Gastrocnemius medialis (tissue), 4 donors: ENCODE measurements at regions not wholly inside any gene's neighbourhood (a gene's known extent, or its start where the extent isn't known, plus 50 kb on each side); places are given as distances from the start of the nearest gene placed in this dataset.

Experiments used
- ATAC-seq, 2 donors: fragments of 150-250 bp; one replicate each; pipeline ENCODE4 v1.9.1; 2016
- DNase-seq, 2 donors: peaks; one replicate each; pipeline ENCODE4 v3.0.0-alpha.2; 2019
- H3K27ac ChIP-seq, 4 donors: fragments of 200-600 bp; sonication (generic); 1 replicate in 1 of 4; 2 replicates in 3 of 4; pipeline ENCODE4 v1.5.1; 2016 to 2018; ENCODE audit warnings: mild to moderate bottlenecking in 2 of 4, moderate library complexity in 1 of 4
- H3K27me3 ChIP-seq, 3 donors: fragments of 200-600 bp; sonication (generic) in 2 of 3; 1 replicate in 1 of 3; 2 replicates in 2 of 3; pipeline versions ENCODE4 v1.5.1 to v1.6.0; 2016 to 2019; ENCODE audit warnings: mild to moderate bottlenecking in 1 of 3, moderate library complexity in 1 of 3
- H3K36me3 ChIP-seq, 2 donors: fragments of 200-600 bp; sonication (generic) in 1 of 2; one replicate each; pipeline ENCODE4 v1.5.1; 2017 to 2018
- H3K4me1 ChIP-seq, 2 donors: fragments of 200-600 bp; sonication (generic) in 1 of 2; one replicate each; pipeline ENCODE4 v1.5.1; 2016 to 2017; ENCODE audit warnings: mild to moderate bottlenecking in 2 of 2
- H3K4me3 ChIP-seq, 4 donors: fragments of 200-600 bp; sonication (generic) in 3 of 4; 1 replicate in 1 of 4; 2 replicates in 3 of 4; pipeline ENCODE4 v1.5.1; 2016 to 2019; ENCODE audit warnings: mild to moderate bottlenecking in 2 of 4
- H3K9me3 ChIP-seq, 3 donors: fragments of 200-600 bp; sonication (generic) in 2 of 3; 1 replicate in 1 of 3; 2 replicates in 2 of 3; pipeline ENCODE4 v1.5.1; 2016 to 2019
- CTCF ChIP-seq, 5 experiments: fragments of 450-650 bp in 3 of 5; fragments of 200-600 bp in 2 of 5; sonication (generic) in 2 of 5; IDR thresholded peaks in 4 of 5; conservative IDR thresholded peaks in 1 of 5; 1 replicate in 4 of 5; 2 replicates in 1 of 5; pipeline ENCODE4 v1.5.1; 2016 to 2019; ENCODE audit warnings: antibody characterized with exemption in 5 of 5, mild to moderate bottlenecking in 3 of 5, moderate library complexity in 3 of 5
- POLR2A ChIP-seq, 2 donors: fragments of 450-650 bp; IDR thresholded peaks; one replicate each; pipeline ENCODE4 v1.6.1; 2017; ENCODE audit warnings: antibody characterized with exemption in 2 of 2, mild to moderate bottlenecking in 2 of 2, moderate library complexity in 2 of 2
- in situ Hi-C, 4 donors: fragments of 200-750 bp; cut with MboI; loops; one replicate each; pipeline versions ENCODE4 v1.15.0 to v1.8.0; 2017; ENCODE audit warnings: low sequenced_read_pairs in 4 of 4
- intact Hi-C: fragments of 100-400 bp; cut with DNase I; formaldehyde crosslinking; loops from one replicate; pipeline ENCODE4 v1.15.1; 2023; ENCODE audit warnings: low total_unique reads

GRCh38 chr18:76710646-76711520, 111.5 kb upstream of the ZNF236 start:
- intact Hi-C loops (no loop called here), in situ Hi-C loops (no loop called here)
- no peak for DNase-seq

GRCh38 chr18:76709659-76710645, 112.4 kb upstream of the ZNF236 start:
- Histone ChIP-seq H3K27me3 (no peaks in the 10 kb centered on the region), H3K4me1 (no peaks in the 10 kb centered on the region), H3K36me3 (no peaks in the 10 kb centered on the region), H3K27ac (no peak overlapping the region), H3K9me3 (no peaks in the 10 kb centered on the region), H3K4me3 (peak overlapping the region in 1 of 4 donors; percentile 31)
- ATAC-seq (peak; percentile 76 to 85), DNase-seq (peak; percentile 32 to 36)
- intact Hi-C loops (loop anchor here (1.0 kb wide), 1 partner anchor 311 kb away; no protein-coding TSS in a partner anchor), in situ Hi-C loops (loop anchor here in 1 of 4 donors (5.0 kb wide), 1 partner anchor 313 kb away; no protein-coding TSS in a partner anchor)
- TF ChIP-seq POLR2A (IDR thresholded peaks at IDR 0.05) (no peak), CTCF (IDR thresholded peaks at IDR 0.05 in 4 of 5, conservative IDR thresholded peaks at IDR 0.05 in 1 of 5) (peak; percentile 79 to 93 (median 88))

More at GRCh38 chr18:76710646-76711520, 111.5 kb upstream of the ZNF236 start:
- H3K4me1 ChIP-seq, result no peaks in the 10 kb centered on the region
- ATAC-seq, result no peak
- H3K27me3 ChIP-seq, result no peaks in the 10 kb centered on the region
- no peak overlapping the region for H3K4me3 ChIP-seq
- H3K27ac ChIP-seq, result no peak overlapping the region
- H3K36me3 ChIP-seq, result no peaks in the 10 kb centered on the region
- TF ChIP-seq CTCF (IDR thresholded peaks at IDR 0.05 in 4 of 5, conservative IDR thresholded peaks at IDR 0.05 in 1 of 5), result no peak
- TF ChIP-seq POLR2A (IDR thresholded peaks at IDR 0.05), result no peak
- no peaks in the 10 kb centered on the region for H3K9me3 ChIP-seq

GRCh38 chr18:76708722-76709353, 113.5 kb upstream of the ZNF236 start:
- in situ Hi-C loops, result loop anchor here in 1 of 4 donors (5.0 kb wide), 1 partner anchor 312 kb away; no protein-coding TSS in a partner anchor
- no peak overlapping the region for H3K27ac ChIP-seq
- no peak overlapping the region for H3K4me3 ChIP-seq
- ATAC-seq (no peak), DNase-seq (no peak)
- no peaks in the 10 kb centered on the region for H3K9me3 ChIP-seq
- H3K4me1 ChIP-seq, result no peaks in the 10 kb centered on the region
- intact Hi-C loops, result loop anchor here (1.0 kb wide), 1 partner anchor 310 kb away; no protein-coding TSS in a partner anchor
- H3K27me3 ChIP-seq, result no peaks in the 10 kb centered on the region
- TF ChIP-seq CTCF (IDR thresholded peaks at IDR 0.05 in 4 of 5, conservative IDR thresholded peaks at IDR 0.05 in 1 of 5), result no peak
- no peaks in the 10 kb centered on the region for H3K36me3 ChIP-seq

GRCh38 chr18:76708071-76708721, 114.2 kb upstream of the ZNF236 start:
- H3K27me3 ChIP-seq, result no peaks in the 10 kb centered on the region
- H3K27ac ChIP-seq, result no peak overlapping the region
- no peaks in the 10 kb centered on the region for H3K36me3 ChIP-seq
- intact Hi-C loops, result no loop called here
- no peak overlapping the region for H3K4me3 ChIP-seq
- in situ Hi-C loops, result loop anchor here in 1 of 4 donors (5.0 kb wide), 1 partner anchor 311 kb away; no protein-coding TSS in a partner anchor
- ATAC-seq (no peak), DNase-seq (no peak)
- no peaks in the 10 kb centered on the region for H3K4me1 ChIP-seq
- TF ChIP-seq POLR2A (IDR thresholded peaks at IDR 0.05) (no peak), CTCF (IDR thresholded peaks at IDR 0.05 in 4 of 5, conservative IDR thresholded peaks at IDR 0.05 in 1 of 5) (no peak)
- no peaks in the 10 kb centered on the region for H3K9me3 ChIP-seq
